CD4-positive, alpha-beta T cell treated with Interleukin-17A for 4 hours (primary cell): ENCODE measurements at regions not wholly inside any gene's neighbourhood (a gene's known extent, or its start where the extent isn't known, plus 50 kb on each side); places are given as distances from the start of the nearest gene placed in this dataset.
"Not testable (repeated sequence)": the region's sequence is repeated elsewhere in the genome, so short reads cannot be mapped to it uniquely, and the experiment has no call there.

Experiments
- DNase-seq: peaks from one replicate; pipeline ENCODE4 v3.0.0-alpha.2; 2020; ENCODE audit warnings: mixed read lengths

DNA sequence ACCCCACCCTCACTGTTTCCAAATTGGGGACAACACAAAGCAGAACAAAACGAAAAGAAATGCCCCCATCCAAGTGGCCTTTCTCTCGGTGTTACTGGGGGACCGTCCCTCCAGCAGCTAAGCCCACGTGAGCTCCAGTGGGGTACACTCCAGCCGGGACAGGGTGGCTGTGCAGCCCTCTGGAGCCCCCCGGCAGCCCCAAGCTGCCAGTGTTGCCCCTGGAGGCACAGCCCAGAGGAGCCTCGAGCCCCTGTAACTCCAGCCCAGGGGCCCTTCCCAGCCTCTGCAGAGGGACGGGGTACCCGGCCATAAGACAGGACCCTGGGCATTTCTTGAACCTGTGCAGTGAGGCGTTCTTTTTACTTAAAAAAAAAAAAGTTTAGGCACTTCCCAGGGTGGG is 124.5 kb upstream of the KCTD7 start:
- no peak for DNase-seq

- no peak for DNase-seq
Observed at GRCh38 chr7:66505009-66505408, 123.7 kb upstream of the KCTD7 start.

DNA sequence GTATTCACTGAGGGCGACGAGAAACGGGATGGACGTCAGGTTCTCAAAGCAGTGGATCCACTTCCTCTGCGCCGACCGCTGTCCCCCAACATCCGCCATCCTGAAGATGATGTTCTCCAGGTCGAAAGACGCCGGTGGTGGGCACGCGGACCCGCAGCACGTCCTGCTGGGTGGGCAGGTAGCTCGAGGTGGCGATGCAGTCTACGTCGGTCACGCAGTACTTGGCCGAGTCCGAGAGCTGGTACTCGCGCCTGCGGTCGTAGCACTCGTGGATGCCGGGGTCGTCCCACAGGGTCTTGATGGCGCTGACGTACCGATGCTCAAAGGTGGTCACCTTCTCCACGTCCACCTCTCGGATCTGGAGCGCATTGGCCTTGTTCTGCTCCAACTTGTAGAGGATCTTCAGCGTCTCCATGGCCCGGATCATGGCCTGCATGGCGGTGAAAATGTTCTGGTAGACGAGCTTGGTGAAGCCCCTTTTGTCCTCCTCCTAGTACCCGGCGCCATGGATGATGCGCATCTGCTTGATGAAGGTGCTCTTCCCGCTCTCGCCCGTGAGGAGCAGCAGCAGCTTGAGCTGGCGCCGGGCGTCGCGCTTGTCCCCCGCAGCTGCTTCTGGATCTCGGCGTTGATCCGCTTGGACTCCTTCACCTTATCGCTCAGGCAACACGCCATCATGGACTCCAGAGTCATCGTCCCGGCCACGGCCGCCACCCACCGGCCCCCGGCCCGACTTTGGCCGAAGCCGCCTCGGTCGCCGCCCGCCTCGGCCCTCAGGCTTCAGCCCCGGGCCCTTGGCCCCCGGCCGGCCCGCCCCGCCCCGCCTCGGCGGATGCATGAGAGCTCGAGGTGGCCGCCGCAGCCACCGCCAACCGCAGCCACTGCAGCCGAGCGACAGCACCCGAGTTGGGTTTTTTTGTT is 122.9 kb upstream of the KCTD7 start:
- peak; percentile 58 for DNase-seq

DNA sequence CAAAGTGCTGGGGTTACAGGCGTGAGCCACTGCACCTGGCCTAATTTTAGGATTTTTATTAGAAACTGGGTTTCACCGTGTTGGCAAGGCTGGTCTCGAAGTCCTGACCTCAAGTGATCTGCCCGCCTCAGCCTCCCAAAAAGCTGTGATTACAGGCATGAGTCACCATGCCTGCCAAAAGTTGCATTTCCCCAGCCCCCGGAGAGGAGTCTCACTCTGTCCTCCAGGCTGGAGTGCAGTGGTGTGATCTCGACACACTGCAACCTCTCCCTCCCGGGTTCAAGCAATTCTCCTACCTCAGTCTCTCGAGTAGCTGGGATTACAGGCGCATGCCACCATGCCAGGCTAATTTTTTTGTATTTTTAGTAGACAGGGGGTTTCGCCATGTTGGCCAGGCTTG is 122.0 kb upstream of the KCTD7 start:
- not testable (repeated sequence) for DNase-seq

GRCh38 chr7:66507764-66508296 is 120.9 kb upstream of the KCTD7 start:
- no peak for DNase-seq

DNA sequence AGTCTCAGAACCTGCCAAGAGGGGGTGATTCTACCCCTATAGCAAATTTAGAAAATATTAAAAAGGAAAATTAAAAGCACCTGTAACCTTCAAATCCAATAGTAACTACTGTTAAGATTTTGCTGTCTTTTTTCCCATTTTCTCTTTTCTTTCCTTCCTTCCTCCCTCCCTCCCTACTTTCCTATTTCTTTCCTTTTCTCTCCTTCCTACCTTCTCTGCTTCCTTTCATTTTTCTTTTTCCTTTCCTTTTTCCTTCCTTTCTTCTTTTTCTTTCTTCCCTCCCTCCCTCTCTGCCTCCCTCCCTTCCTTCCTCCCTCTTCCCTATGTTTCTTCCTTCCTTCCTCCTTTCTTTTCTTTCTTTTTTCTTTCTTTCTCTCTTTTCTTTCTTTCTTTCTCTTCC is 120.2 kb upstream of the KCTD7 start:
- no peak for DNase-seq

GRCh38 chr7:66514050-66514449 is 114.6 kb upstream of the KCTD7 start:
- no peak for DNase-seq

DNA sequence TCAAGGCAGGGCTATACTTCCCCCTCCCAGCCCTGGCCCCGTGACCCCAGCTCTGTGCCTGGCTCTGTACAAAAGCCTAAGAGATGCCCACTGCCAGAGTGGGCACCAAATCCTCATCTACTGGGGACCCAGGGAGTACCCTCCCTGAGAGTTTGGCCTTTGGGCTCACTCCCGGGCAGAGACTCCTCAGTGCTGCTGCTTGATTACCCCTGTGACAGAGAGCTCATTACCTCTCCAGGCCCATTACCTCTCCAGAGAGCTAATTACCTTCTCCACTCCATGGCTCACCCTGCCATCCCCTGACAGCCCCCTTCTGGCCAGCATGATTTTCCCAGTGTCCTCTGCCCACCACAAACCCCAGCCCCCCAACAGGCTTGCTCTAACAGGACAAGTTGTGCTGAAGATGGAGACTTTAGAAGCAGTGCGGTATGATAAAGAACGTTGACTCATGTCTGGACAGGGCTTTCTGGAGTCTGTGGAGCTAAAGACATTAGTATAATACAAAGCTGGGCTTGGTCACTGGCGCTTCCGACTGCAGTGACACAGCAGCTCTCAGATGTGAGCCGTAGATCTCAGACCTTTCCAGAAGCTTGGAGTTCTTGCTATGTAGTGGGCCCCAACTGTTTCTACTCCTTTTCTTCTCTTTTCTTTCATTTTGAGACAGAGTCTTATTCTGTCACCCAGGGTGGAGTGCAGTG is 111.3 kb upstream of the KCTD7 start:
- no peak for DNase-seq

GRCh38 chr7:66518151-66518691 is 110.5 kb upstream of the KCTD7 start:
- no peak for DNase-seq

DNA sequence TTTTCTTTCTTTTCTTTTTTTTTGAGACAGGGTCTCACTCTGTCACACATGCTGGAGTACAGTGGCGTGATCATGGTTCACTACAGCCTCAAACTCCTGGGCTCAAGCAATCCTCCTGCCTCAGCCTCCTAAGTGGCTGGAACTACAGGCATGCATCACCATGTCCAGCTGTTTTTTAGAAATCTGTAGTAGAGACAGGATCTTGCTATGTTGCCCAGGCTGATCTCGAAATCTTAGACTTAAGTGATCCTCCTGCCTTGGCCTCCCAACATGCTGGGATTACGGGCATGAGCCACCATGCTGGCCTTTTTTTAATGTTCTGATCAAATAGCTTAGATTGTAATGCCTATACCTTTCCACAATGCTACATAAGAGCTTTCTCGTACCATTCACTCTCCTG is 107.0 kb upstream of the KCTD7 start:
- DNase-seq, result no peak

DNA sequence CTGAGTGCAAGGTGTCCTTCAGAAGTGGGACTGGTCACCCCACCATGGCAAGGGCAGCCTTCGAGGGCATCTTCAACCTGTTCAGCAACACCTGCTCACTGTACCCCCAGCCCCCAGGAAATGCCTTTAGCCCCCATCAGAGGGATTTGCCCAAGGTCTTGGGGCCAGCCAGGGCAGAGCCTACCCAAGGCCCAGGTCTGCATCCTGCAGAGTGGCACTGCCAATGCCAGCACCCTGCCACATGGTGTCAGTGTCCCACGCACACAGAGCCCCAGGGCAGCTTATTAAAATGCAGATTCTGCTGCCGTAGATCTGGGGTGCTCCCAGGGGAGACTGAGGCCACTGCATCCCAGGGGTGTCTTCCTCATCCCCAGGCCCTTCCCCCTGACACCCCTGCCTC is 106.2 kb upstream of the KCTD7 start:
- DNase-seq, result peak; percentile 15

- no peak for DNase-seq
Observed at GRCh38 chr7:66523409-66523808, 105.3 kb upstream of the KCTD7 start.

GRCh38 chr7:66524738-66525137 is 103.9 kb upstream of the KCTD7 start:
- DNase-seq, result no peak

- DNase-seq, result not testable (repeated sequence)
Observed at GRCh38 chr7:66526782-66527181, 101.9 kb upstream of the KCTD7 start.

- DNase-seq, result no peak
Observed at GRCh38 chr7:66528652-66529051, 100.0 kb upstream of the KCTD7 start.

DNA sequence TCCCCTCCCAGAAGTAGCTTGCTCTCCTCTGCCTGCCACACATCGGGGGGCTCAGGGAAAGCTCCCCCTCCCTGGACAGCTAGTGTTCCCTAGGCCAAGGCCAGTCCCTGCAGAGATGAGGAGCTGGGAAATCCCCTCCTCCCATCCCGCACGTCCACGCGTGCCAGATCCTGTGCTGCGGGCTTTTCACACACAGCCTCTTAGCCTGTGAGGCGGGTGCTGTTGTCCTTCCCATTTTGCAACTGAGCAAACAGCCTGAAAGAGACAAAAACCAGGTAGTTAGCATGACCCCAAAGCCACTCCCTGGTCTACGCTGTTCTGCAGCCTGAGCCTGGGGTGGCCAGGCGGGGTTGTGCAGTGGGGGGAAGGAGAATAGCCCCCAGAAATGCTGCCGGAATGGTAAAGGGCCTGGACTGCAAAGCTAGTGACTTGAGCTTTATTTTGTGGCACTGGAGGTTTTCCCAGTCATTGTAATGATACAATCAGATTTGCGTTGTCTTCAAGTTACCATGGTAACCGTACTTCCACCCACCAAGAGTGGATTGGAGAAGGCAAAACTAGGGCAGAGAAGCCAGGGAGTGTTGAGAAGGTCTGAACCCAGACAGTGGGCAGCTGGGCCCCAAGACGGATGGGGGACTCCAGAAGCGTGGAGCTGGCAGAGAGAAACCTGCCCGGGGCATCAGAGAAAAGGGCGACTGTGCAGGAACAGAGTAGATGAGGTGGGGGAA is 98.6 kb upstream of the KCTD7 start:
- DNase-seq, result no peak

GRCh38 chr7:66535414-66536329 is 93.0 kb upstream of the KCTD7 start:
- no peak for DNase-seq

- no peak for DNase-seq
Observed at GRCh38 chr7:66537380-66537779, 91.3 kb upstream of the KCTD7 start.

DNA sequence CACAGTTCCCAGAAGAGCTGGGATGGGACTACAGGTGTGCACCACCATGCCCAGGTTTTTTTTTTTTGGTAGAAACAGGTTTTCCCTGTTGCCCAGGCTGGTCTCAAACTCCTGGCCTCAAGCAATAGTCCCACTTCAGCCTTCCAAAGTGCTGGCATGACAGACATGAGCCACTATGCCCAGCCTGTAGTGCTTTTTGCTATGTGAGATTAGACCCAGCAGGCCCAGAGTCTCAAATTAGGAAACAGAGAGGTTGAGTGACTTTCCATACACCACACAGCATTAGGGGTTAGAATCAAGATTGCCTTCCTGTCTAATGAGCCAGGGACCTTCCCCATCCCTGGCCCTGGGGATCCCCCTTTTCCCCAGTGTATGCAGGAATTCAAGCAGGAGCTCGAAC is 90.8 kb upstream of the KCTD7 start:
- DNase-seq, result no peak

DNA sequence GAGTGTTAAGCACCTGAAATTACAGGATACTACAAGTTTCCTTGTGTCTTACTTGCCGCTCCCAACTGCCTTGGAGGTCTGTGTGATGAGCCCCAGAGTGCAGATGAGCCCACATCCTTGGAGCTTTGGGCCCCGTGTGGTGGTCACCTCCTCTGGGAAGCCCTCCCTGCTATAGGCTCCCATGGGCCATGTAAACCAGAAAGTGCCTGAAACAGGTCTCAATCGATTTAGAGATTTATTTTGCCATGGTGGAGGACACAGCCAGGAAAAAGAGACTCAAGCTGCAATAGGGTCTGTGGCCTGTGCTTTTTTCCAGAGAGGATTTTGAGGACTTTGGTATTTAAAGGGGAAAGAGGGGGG is 89.4 kb upstream of the KCTD7 start:
- DNase-seq, result no peak

DNA sequence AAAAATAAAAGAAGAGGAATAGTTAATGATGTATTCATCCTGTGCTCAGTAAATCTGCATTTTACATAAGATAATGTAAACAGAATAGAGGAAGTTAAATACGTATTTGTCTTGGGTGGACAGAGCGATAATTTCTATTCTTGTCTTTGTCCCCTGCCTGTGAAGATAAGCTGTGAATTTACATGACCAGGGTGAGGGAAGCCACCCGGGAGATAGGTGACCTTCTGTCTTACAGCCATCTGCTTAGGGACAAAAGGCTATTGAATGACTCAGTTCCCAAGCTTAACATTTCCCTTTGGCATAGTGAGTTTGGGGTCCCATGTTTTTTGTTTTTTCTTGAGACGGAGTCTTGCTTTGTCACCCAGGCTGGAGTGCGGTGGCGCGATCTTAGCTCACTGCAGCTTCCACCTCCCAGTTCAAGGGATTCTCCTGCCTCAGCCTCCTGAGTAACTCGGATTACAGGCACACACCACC is 88.7 kb upstream of the KCTD7 start:
- no peak for DNase-seq

DNA sequence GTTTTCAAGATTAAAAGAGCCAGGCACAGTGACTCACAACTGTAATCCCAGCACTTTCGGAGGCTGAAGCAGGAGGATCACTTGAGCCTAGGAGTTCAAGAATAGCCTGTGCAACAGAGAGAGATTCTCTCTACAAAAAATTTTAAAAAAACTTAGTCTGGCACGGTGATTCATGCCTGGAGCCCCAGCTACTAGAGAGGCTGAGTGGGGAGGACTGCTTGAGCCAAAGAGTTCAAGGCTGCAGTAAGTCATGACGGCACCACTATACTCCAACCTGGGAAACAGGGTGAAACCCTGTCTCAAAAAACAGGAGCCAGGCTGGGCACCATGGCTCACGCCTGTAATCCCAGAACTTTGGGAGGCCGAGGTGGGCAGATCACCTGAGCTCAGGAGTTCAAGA is 86.6 kb upstream of the KCTD7 start:
- DNase-seq, result no peak
